ENCODE measurements at regions not wholly inside any gene's neighbourhood (a gene's known extent, or its start where the extent isn't known, plus 50 kb on each side); places are given as distances from the start of the nearest gene placed in this dataset.

DNA sequence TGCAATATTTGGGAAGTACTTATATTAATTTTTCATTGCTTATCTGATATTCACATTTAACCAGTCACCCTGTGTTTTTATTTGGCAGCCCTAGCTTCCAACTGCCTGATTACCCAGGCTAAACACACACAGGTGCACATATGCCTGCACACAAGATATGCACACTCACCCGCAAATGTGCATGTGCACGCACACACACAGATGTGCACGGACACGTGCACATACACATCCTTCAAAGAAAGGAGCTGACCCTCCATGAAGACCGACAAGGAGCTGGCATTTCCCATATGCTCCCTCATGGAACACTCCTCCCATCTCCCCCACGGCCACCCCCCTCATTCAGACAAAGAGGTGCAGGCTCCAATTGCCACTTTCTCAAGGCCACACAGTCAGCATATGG, 242.2 kb downstream of the ENGASE start:
- H3K4me3 ChIP-seq = no peak overlapping the region
- no peaks in the 10 kb centered on the region for H3K9me3 ChIP-seq
- DNase-seq (ENCODE audit: low spot score in 2 of 2) = no peak
- WGBS, 2 donors = 56 to 57% methylated on average over 6 of the region's 6 CpGs
- H3K27me3 ChIP-seq = peaks cover 0 to 56% of the 10 kb centered on the region in 2 donors
- H3K27ac ChIP-seq = no peak overlapping the region
- H3K4me1 ChIP-seq = no peaks in the 10 kb centered on the region
- no peaks in the 10 kb centered on the region for H3K36me3 ChIP-seq
- TF ChIP-seq POLR2A (IDR thresholded peaks at IDR 0.05) (no peak), EP300 (IDR thresholded peaks at IDR 0.05) (no peak)
- TF ChIP-seq, protein P1, sequence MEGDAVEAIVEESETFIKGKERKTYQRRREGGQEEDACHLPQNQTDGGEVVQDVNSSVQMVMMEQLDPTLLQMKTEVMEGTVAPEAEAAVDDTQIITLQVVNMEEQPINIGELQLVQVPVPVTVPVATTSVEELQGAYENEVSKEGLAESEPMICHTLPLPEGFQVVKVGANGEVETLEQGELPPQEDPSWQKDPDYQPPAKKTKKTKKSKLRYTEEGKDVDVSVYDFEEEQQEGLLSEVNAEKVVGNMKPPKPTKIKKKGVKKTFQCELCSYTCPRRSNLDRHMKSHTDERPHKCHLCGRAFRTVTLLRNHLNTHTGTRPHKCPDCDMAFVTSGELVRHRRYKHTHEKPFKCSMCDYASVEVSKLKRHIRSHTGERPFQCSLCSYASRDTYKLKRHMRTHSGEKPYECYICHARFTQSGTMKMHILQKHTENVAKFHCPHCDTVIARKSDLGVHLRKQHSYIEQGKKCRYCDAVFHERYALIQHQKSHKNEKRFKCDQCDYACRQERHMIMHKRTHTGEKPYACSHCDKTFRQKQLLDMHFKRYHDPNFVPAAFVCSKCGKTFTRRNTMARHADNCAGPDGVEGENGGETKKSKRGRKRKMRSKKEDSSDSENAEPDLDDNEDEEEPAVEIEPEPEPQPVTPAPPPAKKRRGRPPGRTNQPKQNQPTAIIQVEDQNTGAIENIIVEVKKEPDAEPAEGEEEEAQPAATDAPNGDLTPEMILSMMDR (IDR thresholded peaks at IDR 0.05) = no peak

DNA sequence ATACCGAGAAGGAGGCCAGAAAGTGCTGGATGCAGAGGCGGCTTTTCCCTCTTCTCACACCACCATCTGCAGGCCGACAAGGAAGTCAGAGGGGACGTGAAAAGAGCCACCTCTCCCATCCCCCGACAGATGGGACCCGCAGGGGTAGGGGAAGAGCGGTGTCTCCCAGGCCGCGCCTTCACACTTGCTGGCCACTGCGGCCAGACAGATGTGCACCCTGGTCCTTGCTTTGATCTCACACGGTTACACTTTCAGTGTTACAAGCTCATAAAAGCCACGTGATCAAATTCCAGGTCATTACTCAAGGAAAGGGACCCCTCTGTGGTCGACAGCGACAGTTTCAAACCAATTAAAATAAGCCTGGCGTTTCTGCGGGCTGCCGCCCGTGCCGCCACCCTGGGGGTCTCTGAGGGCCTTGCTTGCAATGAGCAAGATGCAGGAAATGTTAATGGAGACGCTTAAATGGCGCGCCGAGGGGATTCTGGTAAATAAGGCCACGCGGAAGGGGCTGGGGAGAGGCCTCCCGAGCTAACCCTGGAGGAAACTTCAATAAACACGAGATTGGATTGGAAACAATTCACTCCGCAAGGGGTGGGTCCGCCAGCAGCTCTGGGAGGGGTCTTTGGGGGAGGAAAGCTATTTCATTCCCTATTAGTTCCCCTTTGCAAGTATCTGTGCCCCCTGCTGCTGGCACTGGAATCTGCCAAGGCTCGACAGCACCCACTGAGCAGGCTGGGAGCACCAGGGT, 240.9 kb downstream of the ENGASE start:
- Histone ChIP-seq H3K4me3 (no peak overlapping the region), H3K27me3 (peaks cover 0 to 54% of the 10 kb centered on the region in 2 donors), H3K4me1 (no peaks in the 10 kb centered on the region), H3K36me3 (no peaks in the 10 kb centered on the region), H3K9me3 (no peaks in the 10 kb centered on the region), H3K27ac (no peak overlapping the region)
- TF ChIP-seq, protein P1 (IDR thresholded peaks at IDR 0.05) = no peak
- TF ChIP-seq POLR2A (IDR thresholded peaks at IDR 0.05) (no peak), EP300 (IDR thresholded peaks at IDR 0.05) (no peak)
- WGBS, 2 donors = 13% methylated on average over 30 of the region's 30 CpGs
- no peak for DNase-seq (ENCODE audit: low spot score in 2 of 2)

DNA sequence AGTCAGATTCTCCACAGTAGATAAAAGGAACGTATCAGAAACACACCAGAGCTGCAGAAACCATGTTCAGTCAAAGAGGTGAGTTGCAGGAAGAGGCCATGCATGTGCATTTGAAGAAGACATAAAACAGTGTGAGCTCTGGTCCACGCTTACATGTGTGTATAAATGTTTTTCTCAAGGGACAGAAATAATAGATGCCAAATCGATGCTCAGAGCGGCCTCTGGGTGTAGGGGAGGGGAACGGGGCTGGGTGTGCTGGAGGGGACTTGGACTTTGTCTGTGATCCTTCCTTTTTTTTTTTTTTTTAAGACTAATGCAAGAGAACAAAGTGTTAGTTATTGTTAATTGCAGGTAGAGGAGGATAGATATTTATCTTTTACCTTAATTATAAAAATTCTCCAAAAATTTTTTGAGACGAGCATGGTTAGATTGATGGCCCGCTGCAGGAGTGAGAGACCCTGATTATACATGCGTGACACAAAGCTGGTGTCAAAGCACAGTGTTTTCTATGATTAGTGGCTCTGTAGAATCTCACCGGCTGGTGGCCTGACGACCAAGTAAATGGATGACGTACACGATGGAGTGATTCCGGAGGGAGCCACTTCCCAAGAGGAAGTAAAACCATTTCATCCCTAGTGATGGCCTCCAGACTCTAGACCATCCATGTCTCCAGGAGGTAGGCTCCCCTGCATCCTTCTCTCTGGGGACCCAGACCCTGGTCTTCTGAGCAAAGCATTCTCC, 240.2 kb downstream of the ENGASE start:
- TF ChIP-seq EP300 (IDR thresholded peaks at IDR 0.05) (no peak), POLR2A (IDR thresholded peaks at IDR 0.05) (no peak)
- TF ChIP-seq, protein P1 (IDR thresholded peaks at IDR 0.05) = no peak
- H3K9me3 ChIP-seq = no peaks in the 10 kb centered on the region

DNA sequence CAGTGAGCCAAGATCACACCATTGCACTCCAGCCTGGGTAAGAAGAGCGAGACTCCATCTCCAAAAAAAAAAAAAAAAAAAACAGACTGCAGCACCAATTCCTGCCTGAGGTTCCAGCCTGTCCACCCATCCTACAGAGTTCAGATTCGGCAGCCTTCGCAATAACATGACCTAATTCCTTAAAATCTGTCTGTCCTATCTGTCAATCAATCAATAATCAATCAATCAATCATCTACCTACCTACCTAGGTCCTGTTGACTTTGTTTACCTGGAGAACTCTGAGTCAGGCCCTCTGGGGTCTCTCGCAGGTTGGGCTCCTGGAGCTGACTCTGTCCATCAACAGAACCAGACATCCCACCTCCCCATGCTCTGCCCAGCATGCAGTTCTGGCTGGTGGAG, 236.7 kb downstream of the ENGASE start:
- Histone ChIP-seq H3K9me3 (no peaks in the 10 kb centered on the region), H3K36me3 (no peaks in the 10 kb centered on the region), H3K27me3 (peaks cover 0 to 42% of the 10 kb centered on the region in 2 donors), H3K4me1 (peaks cover 0 to 11% (median 0%) of the 10 kb centered on the region in 4 donors), H3K4me3 (no peak overlapping the region), H3K27ac (no peak overlapping the region)
- TF ChIP-seq POLR2A (IDR thresholded peaks at IDR 0.05) (no peak), EP300 (IDR thresholded peaks at IDR 0.05) (no peak)
- TF ChIP-seq, protein P1 (IDR thresholded peaks at IDR 0.05) = no peak
- DNase-seq (ENCODE audit: low spot score in 2 of 2) = no peak
- 84 to 88% methylated on average over 4 of the region's 4 CpGs for WGBS, 2 donors

More for the DNA sequence above, 240.2 kb downstream of the ENGASE start:
- H3K4me1 ChIP-seq = no peaks in the 10 kb centered on the region
- no peak for DNase-seq (ENCODE audit: low spot score in 2 of 2)
- H3K4me3 ChIP-seq = no peak overlapping the region
- peaks cover 0 to 57% of the 10 kb centered on the region in 2 donors for H3K27me3 ChIP-seq
- H3K36me3 ChIP-seq = no peaks in the 10 kb centered on the region
- no peak overlapping the region for H3K27ac ChIP-seq
- 59 to 62% methylated on average over 13 of the region's 13 CpGs for WGBS, 2 donors

All from tibial nerve (tissue), 4 donors.